NCI-H2171 treated with DMSO at 0.1 percent for 48 hours (cell line): ENCODE measurements at regions not wholly inside any gene's neighbourhood (a gene's known extent, or its start where the extent isn't known, plus 50 kb on each side); places are given as distances from the start of the nearest gene placed in this dataset.

Source experiments
- DNase-seq: peaks from one replicate; lab custom pipeline; 2025; lab: John Stamatoyannopoulos, UW

- DNase-seq: no peak
Observed at GRCh38 chr6:22670605-22671004, 101.2 kb downstream of the HDGFL1 start.

- DNase-seq: no peak
Observed at GRCh38 chr6:22673474-22673873, 104.1 kb downstream of the HDGFL1 start.

- no peak for DNase-seq
Observed at GRCh38 chr6:22680950-22681349, 111.6 kb downstream of the HDGFL1 start.

GRCh38 chr6:22681761-22682160, 112.4 kb downstream of the HDGFL1 start:
- no peak for DNase-seq

GRCh38 chr6:22682979-22683378, 113.6 kb downstream of the HDGFL1 start:
- DNase-seq: no peak

- DNase-seq: no peak
Observed at GRCh38 chr6:22690446-22690845, 121.1 kb downstream of the HDGFL1 start.

- no peak for DNase-seq
Observed at GRCh38 chr6:22694092-22694724, 124.8 kb downstream of the HDGFL1 start.

- no peak for DNase-seq
Observed at GRCh38 chr6:22696481-22696880, 127.1 kb downstream of the HDGFL1 start.

- DNase-seq: no peak
Observed at GRCh38 chr6:22697306-22697705, 127.9 kb downstream of the HDGFL1 start.

GRCh38 chr6:22699151-22699550, 129.8 kb downstream of the HDGFL1 start:
- DNase-seq: no peak

- DNase-seq: no peak
Observed at GRCh38 chr6:22706651-22707050, 137.3 kb downstream of the HDGFL1 start.

- no peak for DNase-seq
Observed at GRCh38 chr6:22708469-22708868, 139.1 kb downstream of the HDGFL1 start.

GRCh38 chr6:22709803-22710202, 140.4 kb downstream of the HDGFL1 start:
- DNase-seq: no peak

GRCh38 chr6:22716721-22717120, 147.4 kb downstream of the HDGFL1 start:
- no peak for DNase-seq

- DNase-seq: peak; percentile 93
Observed at GRCh38 chr6:22717915-22718314, 148.5 kb downstream of the HDGFL1 start.

GRCh38 chr6:22722913-22723312, 153.5 kb downstream of the HDGFL1 start:
- DNase-seq: no peak

GRCh38 chr6:22726966-22727365, 157.6 kb downstream of the HDGFL1 start:
- DNase-seq: no peak

GRCh38 chr6:22727710-22728109, 158.3 kb downstream of the HDGFL1 start:
- DNase-seq: no peak

GRCh38 chr6:22732176-22732970, 163.0 kb downstream of the HDGFL1 start:
- DNase-seq: no peak

- DNase-seq: no peak
Observed at GRCh38 chr6:22736740-22737139, 167.4 kb downstream of the HDGFL1 start.

GRCh38 chr6:22737331-22737730, 168.0 kb downstream of the HDGFL1 start:
- DNase-seq: peak; percentile 63

GRCh38 chr6:22738194-22738593, 168.8 kb downstream of the HDGFL1 start:
- no peak for DNase-seq

- DNase-seq: no peak
Observed at GRCh38 chr6:22747571-22747970, 178.2 kb downstream of the HDGFL1 start.

- DNase-seq: no peak
Observed at GRCh38 chr6:22748681-22749080, 179.3 kb downstream of the HDGFL1 start.
